ENCODE measurements at regions not wholly inside any gene's neighbourhood (a gene's known extent, or its start where the extent isn't known, plus 50 kb on each side); places are given as distances from the start of the nearest gene placed in this dataset.

GRCh38 chr16:77043076-77043475, 147.9 kb upstream of the MON1B start:
- TF ChIP-seq EZH2 (IDR thresholded peaks at IDR 0.05; ENCODE audit: insufficient read depth, low read length) (no peak), CTCF (IDR thresholded peaks at IDR 0.05; ENCODE audit: insufficient read depth, low read depth, low read length) (peak; percentile 15)

All from astrocyte (in vitro differentiated cells and primary cell).